NOMO-1 treated with DMSO at 0.1 percent for 48 hours (cell line): ENCODE measurements at regions not wholly inside any gene's neighbourhood (a gene's known extent, or its start where the extent isn't known, plus 50 kb on each side); places are given as distances from the start of the nearest gene placed in this dataset.

Experiments used
- DNase-seq: peaks from one replicate; lab custom pipeline; 2025; ENCODE audit not compliant: unreplicated experiment; lab: John Stamatoyannopoulos, UW

DNA sequence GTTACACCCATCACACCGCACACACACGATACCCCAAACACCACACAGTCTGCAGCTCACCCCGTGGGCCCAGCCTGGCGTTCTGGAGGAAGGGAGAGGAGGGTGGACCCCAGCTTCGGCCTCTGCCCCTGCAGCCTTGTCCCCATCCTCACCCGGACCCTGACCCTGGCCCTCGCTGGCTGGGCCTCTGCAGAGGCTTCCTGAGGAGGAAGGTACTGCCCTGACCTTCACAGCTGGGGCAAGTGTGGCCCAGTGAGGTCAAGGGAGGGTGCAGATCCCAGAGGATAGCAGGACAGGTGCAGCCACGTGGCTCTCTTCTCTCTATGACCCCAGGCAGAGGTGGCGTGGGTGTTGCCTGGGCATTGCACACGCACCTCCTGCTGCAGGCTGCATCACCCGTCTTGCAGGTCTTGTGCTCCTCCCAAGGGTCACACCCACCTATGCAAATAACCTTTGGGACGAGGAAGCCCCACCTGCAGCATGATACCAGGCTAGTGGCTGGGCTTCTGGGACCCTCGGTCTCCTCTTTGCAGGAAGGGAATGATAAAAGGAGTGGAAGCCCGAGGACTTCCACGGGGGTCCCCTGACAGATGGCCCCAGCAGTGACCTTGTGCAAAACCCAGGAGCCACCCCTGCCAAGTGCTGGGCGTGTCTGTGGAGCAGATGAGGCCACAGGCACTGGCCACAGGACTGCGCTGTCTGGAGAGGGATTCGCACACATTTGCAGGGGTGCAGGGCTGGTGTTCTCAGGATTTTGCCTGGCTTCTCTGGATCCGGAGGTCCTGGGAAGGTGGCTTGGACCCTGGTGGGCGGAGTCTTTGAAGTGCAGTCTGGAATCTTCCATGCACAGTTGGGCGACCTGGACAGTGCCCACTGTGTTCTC is 1241.5 kb downstream of the BRD1 start:
- DNase-seq = no peak

DNA sequence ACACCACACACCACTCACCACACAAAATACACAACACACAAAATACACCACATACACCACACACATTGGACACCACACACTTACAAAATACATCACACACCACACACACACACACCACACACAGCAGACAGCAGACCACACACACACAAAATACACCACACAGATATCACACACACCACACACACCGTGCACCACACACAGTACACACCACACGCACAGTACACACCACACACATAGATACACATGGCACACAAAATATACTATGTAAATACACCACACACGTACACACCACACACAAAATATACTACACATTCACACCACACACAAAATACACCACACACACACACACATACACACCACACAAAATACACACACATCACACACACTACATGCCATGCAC is 1243.5 kb downstream of the BRD1 start:
- DNase-seq = no peak

DNA sequence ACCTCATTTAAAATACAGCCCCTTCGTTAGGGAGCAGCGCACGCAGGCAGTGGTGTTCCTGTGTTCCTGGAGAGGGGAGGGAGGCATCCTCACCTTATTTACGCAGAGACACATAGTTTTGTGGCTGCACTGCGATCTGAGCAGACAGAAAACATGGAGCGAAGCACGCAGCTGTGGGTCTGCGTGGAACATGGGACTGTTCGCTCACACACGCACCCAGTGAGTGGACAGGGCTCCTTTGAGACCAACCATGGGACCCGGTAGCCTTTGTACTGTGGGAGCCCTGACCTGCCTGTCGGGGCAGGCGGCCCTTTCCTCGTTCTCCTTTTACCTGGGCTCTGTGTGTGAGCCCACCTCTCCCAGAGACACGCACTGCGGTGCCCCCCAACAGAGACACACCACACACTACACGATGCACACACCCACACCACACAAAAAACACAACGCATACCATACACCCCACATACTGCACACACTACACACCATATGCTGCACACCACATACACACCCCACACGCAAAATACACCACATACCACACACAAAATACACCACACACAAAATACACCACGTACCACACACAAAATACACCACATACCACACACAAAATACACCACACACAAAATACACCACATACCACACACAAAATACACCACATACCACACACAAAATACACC is 1245.7 kb downstream of the BRD1 start:
- no peak for DNase-seq

DNA sequence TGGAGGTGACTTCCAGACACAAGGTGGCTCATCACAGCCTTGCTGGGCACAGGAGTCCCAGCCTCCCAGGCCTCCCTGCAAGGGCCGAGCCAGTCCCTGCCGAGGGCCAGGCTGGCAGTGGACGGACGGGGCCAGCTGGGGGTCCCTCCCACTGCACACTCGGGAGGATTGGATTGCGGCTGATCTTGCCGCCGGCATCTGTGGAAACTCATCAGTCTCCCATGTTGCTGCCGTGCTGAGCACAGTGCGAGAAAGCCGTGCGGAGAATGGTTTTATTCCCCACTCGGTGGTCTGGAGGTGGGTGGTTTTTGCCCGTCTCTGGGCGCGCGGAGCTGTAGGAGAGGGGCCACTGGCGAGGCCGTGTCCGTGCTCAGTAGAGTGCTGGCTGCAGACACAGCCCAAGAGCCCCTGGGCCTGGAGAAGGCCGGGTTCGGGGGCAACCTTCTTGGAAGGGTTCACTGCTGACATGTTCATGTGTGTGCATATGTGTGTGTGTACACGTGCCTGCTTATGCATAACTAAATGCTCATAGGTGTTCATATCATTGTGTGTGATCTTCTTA is 1246.4 kb downstream of the BRD1 start:
- no peak for DNase-seq

DNA sequence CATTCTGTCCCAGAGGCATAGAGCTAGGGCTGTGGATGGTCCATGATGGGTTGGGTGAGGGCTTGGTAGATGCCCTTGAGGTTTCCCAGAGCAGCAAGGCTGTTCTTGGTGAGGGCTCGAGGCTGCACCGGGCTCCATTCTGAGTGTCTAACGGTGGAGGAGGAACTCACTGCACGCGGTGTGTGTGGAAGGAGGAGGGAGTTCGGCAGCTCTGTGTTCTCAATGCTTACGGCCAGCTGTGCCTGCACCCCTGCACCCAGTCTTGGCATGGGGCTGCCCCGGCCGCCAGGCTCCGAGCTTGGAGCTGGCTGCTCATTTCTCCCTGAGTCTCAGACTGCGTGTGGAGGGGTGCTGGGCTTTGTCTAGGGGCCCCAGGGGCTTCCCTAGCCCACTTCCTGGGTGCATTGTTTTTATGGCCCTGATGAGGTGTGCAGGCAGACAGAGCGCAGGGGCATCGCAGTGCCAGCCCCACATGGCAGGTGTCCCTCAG is 1247.1 kb downstream of the BRD1 start:
- DNase-seq = no peak

DNA sequence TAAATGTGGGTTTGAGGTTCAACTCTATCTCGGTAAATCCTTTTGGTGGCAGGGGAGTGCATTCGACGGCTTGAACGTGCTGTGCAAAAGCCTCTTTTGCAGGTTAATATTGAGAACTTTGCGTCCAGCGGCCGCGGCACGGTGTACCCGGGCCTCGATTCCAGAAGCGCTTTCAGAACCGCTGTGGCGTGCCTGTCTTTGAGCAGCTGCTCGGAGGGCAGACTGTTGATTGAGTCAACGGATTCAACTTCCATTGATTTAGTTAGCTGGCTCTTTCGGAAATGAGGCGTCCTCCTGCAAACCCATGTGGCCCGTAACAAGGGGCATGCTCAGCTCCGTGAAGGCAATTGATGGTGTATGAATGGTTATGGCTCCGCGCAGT is 1247.8 kb downstream of the BRD1 start:
- no peak for DNase-seq

DNA sequence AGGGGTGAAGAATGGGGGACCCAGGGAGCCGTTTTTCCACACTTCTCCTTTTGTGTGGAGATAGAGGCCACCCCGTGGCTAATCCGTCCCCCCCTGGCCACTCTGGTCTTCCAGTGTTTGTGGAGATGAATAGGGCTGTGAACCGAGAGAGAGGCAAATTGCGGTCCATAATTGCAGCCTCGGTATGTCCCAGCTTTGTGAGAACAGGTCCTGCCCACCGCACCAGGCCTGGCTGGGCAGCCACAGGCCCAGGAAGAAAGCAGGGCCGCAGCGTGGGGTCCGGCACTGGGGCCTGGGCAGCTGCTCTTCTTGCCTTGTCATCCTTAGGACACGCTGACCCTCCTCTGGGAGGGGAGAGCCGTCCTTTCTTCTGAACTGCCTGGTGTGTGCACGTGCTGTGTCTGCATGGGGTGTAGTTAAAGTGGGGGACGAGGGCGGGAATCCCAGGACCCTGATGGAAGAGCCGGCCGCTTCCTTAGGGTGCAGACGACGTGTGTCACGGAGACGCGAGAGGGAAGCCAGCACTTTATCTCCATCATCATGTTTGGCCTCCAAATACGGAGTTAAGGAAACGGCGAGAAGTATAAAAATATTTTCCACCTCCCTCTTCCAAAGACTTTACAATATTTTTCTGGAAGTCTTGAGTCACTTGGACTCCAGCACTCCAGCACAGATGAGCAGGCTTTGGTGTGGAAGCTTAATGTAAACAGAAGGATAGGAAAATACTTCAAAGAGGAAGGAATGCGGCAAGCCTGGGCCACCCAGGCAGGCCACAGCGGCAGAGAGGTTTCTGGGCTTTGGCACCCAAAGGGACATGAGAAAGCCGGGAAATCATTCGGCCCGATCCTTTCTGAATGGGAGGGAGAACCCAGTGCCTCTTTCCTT is 1248.4 kb downstream of the BRD1 start:
- no peak for DNase-seq

DNA sequence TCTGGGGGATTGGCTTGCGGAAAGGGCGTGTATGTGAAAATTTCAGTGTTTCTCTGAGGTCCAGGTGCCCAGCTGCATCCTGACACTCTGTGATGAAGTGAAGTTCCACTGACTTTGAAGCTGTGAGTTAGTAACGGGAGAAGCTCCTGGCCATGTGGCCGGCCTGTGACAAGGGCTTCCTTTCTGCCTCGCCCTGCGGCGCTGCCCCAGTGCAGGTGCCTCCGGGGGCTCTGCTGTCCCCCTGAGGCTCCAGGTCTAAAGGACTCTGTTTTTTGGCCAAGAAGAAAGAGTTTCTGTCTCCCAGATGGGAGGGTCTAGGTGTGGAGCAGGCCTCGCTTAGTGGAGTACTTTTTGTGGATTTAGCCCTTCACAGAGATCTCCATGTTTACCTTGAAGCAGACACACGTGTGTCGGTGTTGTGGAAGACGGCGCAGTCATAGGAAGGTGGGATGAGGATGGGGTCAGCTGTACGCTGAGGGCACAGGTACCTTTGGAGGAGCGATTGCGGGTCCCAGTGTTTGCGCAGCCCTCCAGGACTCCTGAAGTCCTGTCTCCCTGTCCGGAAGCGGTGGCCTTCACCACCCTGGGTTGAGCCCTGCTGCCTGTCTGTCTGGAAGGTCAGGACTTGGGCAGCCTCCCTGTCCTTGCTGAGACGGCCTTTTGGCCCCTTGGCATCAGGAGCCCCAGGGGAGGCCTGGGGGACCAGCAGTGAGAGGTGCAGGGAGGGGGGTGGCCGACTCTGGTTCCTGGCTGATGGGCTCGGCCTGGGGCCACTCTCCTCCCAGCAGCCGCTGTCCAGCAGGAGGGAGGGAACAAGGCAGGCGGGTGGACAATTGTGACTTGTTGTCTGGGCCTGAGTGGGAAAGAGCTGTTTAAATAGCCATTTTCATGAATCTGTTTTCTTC is 1249.3 kb downstream of the BRD1 start:
- DNase-seq = no peak

DNA sequence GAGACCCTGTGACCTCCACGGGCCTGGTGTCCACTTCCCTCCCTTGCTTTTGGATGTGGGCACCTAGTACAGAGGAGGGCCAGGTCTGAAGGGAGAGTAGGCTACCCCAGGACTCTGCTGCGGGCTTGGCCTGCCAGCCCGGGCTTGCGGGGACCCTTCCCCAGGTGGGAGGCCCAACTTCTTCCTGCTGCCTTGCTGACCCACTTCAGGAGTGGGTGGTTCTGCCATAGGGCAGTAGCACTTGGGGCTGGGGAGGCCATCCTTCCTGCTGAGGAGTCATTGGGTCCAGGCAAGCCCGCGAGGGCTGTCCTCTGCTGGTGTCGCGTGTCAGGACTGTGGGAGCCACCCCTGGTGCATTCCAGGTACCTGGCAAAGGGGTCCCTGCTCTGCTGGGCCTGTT is 1250.0 kb downstream of the BRD1 start:
- no peak for DNase-seq

DNA sequence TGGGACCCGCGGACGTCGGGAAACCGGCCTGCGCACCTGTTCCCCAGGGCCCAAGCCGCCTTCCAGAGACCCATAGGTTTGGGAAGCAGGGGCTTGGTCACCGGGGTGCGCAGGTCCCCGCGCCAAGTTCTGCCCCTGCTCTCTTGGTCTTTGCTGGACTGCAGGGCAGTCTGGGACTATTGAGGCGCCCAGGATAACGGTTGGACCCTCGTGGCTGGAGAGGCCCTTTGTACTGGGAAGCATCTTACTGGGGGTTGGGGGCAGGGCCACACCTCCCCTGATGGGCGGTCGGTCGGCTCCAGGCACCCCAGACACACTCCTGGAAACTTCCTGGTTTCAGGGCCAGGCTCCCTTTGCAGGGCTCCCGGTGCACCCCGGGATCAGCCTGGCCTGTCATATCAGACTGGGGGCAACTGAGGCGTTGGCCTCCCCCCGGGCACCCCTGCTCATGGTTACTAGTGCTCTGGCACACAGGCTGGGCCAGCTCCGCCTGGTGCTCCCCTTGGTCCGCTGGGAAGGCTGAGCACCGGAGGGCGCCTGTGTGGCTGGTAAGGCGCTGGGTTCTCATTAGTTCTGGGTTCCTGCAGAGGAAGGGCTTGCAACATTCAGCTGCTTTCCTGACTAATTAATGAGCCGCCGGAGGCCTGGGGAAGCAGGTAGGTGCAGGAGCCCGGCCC is 1250.5 kb downstream of the BRD1 start:
- DNase-seq = no peak

DNA sequence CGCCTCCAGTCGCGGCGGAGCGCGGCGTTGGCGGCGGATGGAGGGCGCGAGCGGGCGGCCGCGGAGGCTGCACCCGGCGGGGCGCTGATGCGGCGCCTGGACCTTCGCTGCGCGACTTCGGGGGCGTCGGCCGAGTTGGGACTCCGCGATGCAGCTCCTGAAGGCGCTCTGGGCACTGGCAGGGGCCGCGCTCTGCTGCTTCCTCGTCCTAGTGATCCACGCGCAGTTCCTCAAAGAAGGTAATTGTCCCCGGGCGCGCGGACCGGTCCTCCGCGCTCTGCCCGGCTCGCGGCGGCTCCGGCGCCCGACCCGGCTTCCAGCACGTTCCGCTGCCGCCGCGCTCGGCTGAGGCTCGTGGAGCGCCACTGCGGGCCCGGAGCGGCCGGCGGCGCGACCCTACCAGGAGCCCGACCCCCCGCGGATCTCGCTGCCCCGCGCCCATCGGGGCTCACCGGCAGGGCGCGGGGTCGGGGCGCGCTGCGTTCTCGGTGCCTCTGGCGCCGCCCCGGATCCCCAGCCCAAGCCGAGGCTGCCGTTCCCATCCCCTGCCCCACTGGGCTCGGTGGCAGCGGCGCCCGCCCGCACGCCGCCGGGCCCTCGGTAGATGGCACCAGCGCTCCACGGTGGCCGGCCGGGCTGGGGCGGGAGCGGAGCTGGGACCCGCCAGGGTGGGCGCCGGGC is 1251.2 kb downstream of the BRD1 start:
- no peak for DNase-seq

DNA sequence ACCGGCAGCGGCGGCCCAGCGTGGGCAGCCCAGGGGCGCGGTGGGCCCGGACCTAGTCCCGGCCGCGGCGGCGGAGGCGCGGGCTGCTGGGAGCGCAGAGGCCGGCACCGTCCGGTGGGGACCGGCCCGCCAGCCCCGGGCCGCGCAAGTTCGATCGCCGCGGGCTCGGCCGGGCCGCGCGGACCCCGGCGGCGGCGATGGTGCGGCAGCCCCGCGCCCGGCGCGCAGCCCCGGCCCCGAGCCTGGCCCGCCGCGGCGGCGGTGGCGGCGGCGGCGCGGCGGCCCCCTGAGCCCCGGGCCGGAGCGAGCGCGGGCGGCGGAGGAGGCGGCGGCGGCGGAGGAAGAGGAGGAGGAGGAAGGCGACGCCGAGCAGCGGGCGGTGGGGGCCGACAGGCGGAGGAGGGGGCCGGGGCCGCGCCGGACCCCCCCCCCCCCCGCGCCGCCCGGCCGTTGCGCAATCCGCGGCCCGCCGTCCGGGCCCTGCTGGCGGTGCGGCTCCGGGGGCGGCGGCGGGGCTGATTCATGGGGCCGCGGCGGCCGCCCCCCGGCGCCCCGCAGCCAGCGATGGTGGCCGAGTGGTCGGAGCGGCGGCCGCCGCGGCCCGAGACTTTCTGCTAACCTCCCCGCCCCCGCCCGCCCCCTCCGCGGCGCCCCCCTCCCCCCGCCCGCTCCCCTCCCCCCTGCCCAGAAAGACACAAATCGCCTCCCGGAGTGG is 1251.9 kb downstream of the BRD1 start:
- DNase-seq = no peak

DNA sequence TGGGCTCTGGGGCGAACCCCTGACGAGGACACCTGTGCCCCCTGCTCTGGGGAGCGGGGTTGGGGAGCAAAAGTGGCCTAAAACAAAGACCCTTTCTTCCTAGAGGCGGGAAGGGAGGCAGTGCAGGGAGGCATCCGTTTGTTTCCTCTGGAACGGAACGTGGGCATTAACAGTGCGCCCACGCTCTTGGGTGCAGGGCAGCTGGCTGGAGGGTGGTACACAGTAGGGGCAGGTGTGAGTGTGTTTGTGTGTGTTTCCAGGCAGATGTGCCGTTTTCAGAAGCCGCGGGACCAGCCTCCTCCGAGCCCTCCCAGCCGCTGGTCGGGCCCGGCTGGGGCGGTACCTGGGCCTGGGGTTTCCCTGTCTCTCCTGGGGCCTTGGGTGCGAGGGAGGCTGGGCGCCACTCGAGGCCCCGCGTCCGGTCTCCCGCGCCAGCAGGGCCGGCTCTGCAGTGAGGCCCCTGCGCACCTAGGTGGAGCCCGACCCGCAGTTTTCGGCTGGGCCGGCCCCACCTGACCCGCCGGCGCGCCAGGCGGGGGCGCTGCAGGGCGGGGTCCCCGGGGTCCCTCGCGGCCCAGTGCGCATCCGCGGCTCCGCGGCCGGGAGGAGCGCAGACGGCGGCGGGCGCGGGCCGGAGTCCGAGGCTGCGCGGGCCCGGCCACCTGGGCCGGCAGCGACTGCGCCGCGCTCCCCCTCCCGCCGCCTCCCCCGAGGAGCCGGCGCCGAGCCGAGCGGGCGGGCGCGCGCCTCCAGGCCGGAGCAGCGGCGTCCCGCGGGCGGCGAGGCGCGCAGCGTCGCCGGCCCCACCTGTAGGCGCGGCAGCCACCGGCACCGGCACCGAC is 1252.7 kb downstream of the BRD1 start:
- DNase-seq = no peak

DNA sequence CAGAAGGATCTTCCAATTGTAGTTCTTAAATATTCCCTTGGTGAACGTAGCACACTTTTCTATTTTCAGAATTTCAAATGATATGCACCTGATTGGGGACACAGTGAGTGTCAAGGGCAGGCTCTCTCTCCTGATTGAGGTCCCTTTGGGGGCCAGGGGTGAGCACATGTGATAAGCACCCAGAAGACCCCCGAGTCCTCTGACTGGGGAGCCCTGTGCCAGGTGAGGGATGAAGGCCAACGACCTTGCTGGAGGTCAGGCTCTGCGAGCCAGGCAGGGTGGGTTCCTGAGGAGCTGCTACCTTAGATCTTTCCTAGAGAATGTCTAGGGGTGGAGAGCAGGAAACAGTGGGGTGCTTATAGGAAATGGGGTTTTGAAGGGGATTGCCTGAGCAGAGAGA is 1253.9 kb downstream of the BRD1 start:
- no peak for DNase-seq

DNA sequence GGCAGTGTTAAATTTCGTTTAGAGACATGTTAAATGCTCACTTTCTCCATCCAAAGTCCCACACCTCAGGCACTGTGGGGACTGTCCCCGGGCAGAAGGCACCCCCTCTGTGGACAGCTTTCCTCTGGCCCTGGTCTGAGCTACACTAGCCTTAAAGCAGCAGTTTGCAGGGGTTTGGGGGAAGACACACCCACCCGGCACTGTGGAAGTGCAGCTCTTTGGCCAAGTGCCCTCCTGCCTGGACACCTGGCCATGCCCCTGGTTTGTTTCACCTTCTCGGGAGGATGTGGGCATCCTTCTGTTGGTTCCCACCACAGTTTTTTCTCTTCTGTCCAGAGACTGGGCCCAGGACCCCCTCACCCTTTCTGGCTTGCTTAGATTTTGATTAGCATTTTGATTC is 1254.7 kb downstream of the BRD1 start:
- DNase-seq = no peak

DNA sequence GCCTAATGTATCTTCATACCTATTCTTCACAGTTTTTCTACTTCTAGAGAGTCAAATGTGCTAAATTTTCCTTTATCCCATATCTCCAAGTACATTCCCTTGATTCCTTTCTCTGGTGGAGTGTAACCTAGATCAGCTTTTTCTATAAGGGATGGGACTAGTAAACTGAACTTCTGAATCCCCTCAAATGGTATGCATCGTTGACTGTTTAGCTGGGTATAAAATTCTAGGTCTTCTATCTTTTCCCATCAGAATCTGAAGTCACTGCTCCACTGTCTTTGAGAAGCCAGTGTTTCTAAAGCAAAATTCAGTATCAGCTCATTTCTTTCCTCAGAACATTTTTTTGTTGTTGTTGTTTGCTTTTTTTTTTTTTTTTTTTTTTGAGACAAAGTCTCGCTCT is 1256.8 kb downstream of the BRD1 start:
- no peak for DNase-seq

DNA sequence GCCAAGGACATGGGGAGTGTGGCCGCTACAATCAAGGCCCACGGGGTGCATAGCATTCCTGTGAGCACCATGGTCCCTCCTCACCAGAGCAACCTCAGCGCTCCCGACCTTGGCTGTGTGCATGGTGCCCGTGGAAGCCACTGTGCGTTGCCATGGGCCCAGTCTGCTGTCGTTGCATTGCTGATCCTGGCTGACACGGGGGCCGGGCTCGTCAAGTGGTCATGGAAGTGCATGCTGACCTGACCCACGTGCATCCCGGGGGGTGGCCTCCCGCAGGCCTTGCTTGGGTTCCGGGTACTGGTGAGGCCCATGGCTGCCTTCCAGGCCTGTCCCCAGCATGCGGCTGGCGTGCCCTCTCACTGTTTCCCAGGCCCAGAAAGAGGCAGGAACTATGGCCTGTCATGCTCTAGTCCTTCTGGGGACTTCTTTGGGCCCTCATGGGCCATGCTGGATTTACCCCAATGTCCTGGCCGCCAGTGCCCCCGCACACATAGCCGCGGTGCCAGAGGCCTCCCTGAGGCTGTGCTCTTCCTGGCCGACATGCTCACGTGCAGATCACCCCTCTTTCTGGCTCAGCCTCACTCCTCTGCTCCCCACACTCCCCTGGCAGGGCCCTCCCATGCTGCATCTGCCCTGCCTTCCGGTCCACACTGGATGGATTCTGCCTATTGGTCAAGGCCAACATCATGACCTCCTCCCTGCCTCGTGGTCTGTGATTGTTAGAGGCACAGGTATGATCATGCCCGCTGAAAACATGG is 1258.0 kb downstream of the BRD1 start:
- no peak for DNase-seq
